Epithelial cell of proximal tubule (primary cell): ENCODE measurements at regions not wholly inside any gene's neighbourhood (a gene's known extent, or its start where the extent isn't known, plus 50 kb on each side); places are given as distances from the start of the nearest gene placed in this dataset.

Experiments used
- DNase-seq: peaks from one replicate; pipeline ENCODE4 v3.0.0-alpha.2; 2011; ENCODE audit warnings: low read depth
- H3K4me3 ChIP-seq: 2 replicates; pipeline ENCODE4 v1.5.1; 2011; ENCODE audit warnings: low read depth, mild to moderate bottlenecking, low read length
- TF ChIP-seq, protein P1 (sequence below): conservative IDR thresholded peaks from 2 replicates; pipeline ENCODE4 v1.5.1; 2012; ENCODE audit warnings: low read depth, mild to moderate bottlenecking, low read length

DNA sequence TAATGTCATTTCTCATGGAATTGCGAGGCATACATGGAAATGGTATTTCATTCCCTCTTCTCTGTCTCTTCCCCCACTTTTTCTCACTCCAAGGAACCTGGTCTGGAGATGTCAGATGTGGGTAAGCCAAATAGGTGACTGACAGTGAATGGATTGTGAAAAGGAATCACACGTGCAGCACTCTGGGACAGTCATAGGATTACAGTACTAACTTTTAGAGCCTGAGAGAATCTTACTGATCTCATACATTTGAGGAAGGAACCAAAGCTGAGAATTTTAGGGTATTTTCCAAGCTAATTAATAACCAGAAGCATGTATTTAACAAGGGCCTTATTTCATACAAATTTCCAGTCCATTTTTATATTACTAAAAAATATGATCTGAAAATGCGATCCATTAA is 58.1 kb upstream of the ERBB4 start:
- no peak for DNase-seq
- no peak overlapping the region for H3K4me3 ChIP-seq
- TF ChIP-seq, protein P1, sequence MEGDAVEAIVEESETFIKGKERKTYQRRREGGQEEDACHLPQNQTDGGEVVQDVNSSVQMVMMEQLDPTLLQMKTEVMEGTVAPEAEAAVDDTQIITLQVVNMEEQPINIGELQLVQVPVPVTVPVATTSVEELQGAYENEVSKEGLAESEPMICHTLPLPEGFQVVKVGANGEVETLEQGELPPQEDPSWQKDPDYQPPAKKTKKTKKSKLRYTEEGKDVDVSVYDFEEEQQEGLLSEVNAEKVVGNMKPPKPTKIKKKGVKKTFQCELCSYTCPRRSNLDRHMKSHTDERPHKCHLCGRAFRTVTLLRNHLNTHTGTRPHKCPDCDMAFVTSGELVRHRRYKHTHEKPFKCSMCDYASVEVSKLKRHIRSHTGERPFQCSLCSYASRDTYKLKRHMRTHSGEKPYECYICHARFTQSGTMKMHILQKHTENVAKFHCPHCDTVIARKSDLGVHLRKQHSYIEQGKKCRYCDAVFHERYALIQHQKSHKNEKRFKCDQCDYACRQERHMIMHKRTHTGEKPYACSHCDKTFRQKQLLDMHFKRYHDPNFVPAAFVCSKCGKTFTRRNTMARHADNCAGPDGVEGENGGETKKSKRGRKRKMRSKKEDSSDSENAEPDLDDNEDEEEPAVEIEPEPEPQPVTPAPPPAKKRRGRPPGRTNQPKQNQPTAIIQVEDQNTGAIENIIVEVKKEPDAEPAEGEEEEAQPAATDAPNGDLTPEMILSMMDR, result no peak

DNA sequence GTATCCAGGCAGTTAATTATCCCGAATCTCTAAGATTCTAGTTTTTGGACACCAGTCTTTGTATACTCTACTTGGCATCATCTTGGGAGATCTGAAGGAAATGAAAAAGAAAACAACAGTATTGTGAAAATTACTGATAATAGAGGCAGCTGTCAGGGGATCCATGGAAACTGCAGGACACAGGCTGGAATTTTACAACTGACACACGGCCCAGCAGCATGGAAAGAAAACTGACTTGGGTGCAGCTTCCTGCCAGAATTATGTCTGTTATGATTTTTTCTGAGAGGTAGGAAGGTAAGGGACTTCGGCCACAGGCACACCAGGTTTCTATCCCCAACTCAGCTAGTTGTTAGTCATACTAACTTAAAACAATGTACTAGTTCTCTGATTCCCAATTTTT is 57.7 kb upstream of the ERBB4 start:
- TF ChIP-seq, protein P1, result no peak
- H3K4me3 ChIP-seq, result no peak overlapping the region
- no peak for DNase-seq

DNA sequence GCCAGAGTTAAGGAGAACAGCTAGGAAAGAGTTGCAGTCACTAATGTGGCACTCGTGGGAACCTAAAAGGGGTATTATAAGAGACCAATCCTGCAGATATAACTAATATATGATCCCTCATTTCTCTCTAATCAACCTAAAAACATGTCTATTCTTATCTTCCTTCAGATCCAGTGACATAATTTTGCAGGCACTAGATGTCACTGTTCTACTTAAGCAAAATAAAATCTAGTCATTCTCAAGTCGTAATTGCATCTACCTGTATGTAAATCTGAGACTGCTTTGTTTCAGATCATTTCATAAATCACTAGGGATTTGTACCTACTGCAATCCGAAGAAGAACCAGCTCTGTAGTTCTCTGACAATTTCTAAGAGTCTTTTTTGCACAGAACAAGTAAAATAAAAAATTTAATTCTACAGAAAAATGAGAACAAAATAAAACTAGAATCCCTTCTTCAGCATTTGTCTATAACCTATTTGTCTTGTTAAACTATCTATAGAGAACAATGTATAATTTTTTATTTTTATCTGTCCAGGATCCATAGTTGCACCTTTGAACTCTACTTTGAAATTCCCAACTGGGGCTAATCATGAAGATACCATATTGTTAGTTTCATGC is 56.5 kb upstream of the ERBB4 start:
- H3K4me3 ChIP-seq, result no peak overlapping the region
- peak; percentile 22 for DNase-seq

DNA sequence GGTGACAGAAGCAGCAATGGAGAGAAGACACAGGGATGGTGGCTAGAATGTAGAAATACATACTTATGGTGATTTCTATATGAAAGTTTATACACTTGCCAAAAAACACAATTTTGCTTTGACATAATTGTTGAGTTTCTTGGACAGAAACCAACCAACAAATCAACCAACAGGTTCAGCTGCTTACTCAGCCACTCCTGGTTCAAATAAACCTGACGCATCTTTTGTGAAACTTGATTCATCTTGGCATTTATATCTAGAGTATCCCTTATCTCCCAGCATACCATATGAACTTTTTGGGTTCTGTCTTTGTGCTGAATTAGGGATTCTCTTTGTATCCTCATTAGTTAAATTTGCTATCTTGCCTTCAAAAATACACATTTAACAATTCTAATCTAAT is 54.1 kb upstream of the ERBB4 start:
- TF ChIP-seq, protein P1, result no peak
- no peak overlapping the region for H3K4me3 ChIP-seq
- DNase-seq, result no peak

More for the DNA sequence above, 56.5 kb upstream of the ERBB4 start:
- TF ChIP-seq, protein P1, result peak; percentile 54
